ENCODE measurements at regions not wholly inside any gene's neighbourhood (a gene's known extent, or its start where the extent isn't known, plus 50 kb on each side); places are given as distances from the start of the nearest gene placed in this dataset.

DNA sequence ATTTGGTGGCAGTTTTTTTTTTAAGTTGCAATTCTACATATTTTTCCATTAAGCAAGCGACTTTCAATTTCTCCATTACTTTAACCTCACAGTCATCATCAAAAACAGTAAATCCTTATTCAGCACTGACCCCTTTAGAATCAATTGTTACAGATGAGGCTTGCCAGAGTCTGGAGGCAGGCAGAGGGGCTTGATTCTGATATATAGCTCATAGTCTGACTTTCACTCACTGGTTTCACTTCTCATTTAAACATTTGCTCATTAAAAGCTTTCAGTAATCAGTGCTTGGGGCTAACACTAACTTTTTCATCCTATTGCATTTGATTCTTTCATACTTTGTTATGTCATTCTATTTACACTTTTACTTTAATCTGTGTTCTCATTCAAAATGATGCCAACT lies 88.4 kb downstream of the PYDC2 start:
- intact Hi-C loops (cut with DNase I): no loop called here
- Histone ChIP-seq H3K9me3 (replicated peaks in 1 of 3) (no peaks in the 10 kb centered on the region), H3K27ac (no peak overlapping the region), H3K36me3 (replicated peaks in 1 of 2) (no peaks in the 10 kb centered on the region), H3K4me3 (no peak overlapping the region), H3K4me1 (replicated peaks in 1 of 2) (no peaks in the 10 kb centered on the region), H3K27me3 (no peaks in the 10 kb centered on the region)
- no peak for DNase-seq
- 34 to 94% (median 88%) methylated on average over 1 of the region's 1 CpG for WGBS, 4 donors
- TF ChIP-seq POLR2A (IDR thresholded peaks at IDR 0.05): no peak
- TF ChIP-seq, protein P1, sequence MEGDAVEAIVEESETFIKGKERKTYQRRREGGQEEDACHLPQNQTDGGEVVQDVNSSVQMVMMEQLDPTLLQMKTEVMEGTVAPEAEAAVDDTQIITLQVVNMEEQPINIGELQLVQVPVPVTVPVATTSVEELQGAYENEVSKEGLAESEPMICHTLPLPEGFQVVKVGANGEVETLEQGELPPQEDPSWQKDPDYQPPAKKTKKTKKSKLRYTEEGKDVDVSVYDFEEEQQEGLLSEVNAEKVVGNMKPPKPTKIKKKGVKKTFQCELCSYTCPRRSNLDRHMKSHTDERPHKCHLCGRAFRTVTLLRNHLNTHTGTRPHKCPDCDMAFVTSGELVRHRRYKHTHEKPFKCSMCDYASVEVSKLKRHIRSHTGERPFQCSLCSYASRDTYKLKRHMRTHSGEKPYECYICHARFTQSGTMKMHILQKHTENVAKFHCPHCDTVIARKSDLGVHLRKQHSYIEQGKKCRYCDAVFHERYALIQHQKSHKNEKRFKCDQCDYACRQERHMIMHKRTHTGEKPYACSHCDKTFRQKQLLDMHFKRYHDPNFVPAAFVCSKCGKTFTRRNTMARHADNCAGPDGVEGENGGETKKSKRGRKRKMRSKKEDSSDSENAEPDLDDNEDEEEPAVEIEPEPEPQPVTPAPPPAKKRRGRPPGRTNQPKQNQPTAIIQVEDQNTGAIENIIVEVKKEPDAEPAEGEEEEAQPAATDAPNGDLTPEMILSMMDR (IDR thresholded peaks at IDR 0.05): no peak

DNA sequence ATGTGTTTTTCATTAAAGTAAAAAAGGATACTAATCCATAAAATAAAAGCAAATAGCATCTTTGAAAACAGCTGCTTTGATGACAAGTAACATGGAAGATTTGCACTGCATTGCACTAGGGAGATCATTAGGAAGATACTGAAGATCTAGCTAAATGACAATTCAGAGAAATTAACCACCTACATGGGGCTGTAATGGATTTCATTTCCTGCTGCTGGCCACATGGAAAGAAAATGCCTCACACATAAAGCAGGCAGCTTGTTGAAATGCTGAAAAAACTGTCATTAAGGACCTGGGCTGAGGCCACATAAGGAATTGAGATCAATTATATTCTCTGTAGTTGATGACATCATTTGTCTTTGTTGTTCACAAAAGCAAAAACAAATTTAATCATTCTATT lies 94.1 kb downstream of the PYDC2 start:
- no peaks in the 10 kb centered on the region for H3K9me3 ChIP-seq (replicated peaks in 1 of 3)
- intact Hi-C loops (cut with DNase I): no loop called here
- H3K27ac ChIP-seq: no peak overlapping the region
- H3K4me1 ChIP-seq (replicated peaks in 1 of 2): no peaks in the 10 kb centered on the region
- H3K36me3 ChIP-seq (replicated peaks in 1 of 2): no peaks in the 10 kb centered on the region
- no peaks in the 10 kb centered on the region for H3K27me3 ChIP-seq
- TF ChIP-seq, protein P1 (IDR thresholded peaks at IDR 0.05): no peak
- no peak overlapping the region for H3K4me3 ChIP-seq
- DNase-seq: no peak

DNA sequence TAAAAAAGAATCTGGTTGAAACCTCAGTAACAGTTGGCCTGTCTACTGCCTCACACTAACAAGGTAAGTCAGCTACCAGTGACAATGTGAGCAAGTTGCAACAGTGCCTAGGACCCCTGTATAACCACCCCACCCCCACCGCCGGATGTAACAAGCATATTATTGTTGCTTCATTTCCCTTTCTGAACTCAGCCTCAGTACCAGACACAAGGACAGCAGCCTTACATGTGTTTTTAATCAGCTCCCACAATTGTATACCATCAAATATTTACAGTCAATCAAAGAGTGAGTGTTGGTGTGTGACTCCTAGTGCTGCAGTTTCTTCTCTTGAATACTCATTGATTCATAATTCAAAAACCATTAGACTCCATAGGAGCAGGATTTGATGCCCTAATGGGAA lies 96.4 kb downstream of the PYDC2 start:
- TF ChIP-seq POLR2A (IDR thresholded peaks at IDR 0.05): no peak
- TF ChIP-seq, protein P1 (IDR thresholded peaks at IDR 0.05): no peak
- no peaks in the 10 kb centered on the region for H3K27me3 ChIP-seq
- no peak for DNase-seq
- H3K27ac ChIP-seq: no peak overlapping the region
- H3K4me3 ChIP-seq: no peak overlapping the region
- intact Hi-C loops (cut with DNase I): no loop called here
- H3K36me3 ChIP-seq (replicated peaks in 1 of 2): no peaks in the 10 kb centered on the region
- no peaks in the 10 kb centered on the region for H3K9me3 ChIP-seq (replicated peaks in 1 of 3)
- WGBS, 4 donors: 78 to 91% (median 89%) methylated on average over 2 of the region's 2 CpGs
- no peaks in the 10 kb centered on the region for H3K4me1 ChIP-seq (replicated peaks in 1 of 2)

DNA sequence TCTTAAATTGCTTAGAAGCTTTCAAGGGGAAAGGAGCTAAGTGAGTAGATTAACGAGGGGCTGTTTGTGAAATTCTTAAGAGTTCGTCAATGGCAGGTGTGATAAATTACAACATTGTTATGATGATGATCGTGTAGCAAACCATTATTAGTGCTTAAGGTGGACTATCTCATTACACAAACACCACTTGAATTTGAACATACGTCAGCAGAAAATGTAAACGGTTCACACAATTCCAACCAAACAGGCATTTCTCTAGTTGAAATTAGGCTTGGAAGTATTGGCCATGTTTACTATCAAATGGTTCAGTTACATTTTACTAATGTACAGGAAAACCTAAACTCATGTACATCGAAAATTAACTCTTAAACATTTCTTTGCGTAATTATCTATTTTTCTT lies 102.8 kb downstream of the PYDC2 start:
- no peak for DNase-seq
- H3K4me3 ChIP-seq: no peak overlapping the region
- H3K36me3 ChIP-seq (replicated peaks in 1 of 2): no peaks in the 10 kb centered on the region
- TF ChIP-seq POLR2A (IDR thresholded peaks at IDR 0.05): no peak
- TF ChIP-seq, protein P1 (IDR thresholded peaks at IDR 0.05): no peak
- intact Hi-C loops (cut with DNase I): no loop called here
- H3K9me3 ChIP-seq (replicated peaks in 1 of 3): no peaks in the 10 kb centered on the region
- H3K4me1 ChIP-seq (replicated peaks in 1 of 2): no peaks in the 10 kb centered on the region
- 60 to 81% (median 71%) methylated on average over 7 of the region's 7 CpGs for WGBS, 4 donors
- H3K27me3 ChIP-seq: no peaks in the 10 kb centered on the region
- no peak overlapping the region for H3K27ac ChIP-seq

Measured in adrenal gland (tissue), 9 donors.